SK-N-SH treated with all-trans-retinoic acid at 6 μM for 48 hours (cell line): ENCODE measurements at regions not wholly inside any gene's neighbourhood (a gene's known extent, or its start where the extent isn't known, plus 50 kb on each side); places are given as distances from the start of the nearest gene placed in this dataset.

ENCODE experiments used
- GLIS3 ChIP-seq: fragments of 250-450 bp; sonication (Bioruptor Pico); IDR thresholded peaks from 2 replicates; pipeline ENCODE4 v1.5.0; 2020; ENCODE audit warnings: mild to moderate bottlenecking, moderate library complexity
- PATZ1 ChIP-seq: fragments of 250-450 bp; sonication (Bioruptor Pico); IDR thresholded peaks from 2 replicates; pipeline ENCODE4 v1.8.0; 2020; ENCODE audit warnings: mild to moderate bottlenecking, moderate library complexity, borderline replicate concordance
- SNAI2 ChIP-seq: fragments of 250-450 bp; sonication (Bioruptor Pico); IDR thresholded peaks from 2 replicates; pipeline ENCODE4 v1.5.0; 2020; ENCODE audit warnings: mild to moderate bottlenecking, moderate library complexity
- TCF4 ChIP-seq: fragments of 250-450 bp; sonication (Bioruptor Pico); IDR thresholded peaks from 2 replicates; pipeline ENCODE4 v1.8.0; 2021; ENCODE audit warnings: mild to moderate bottlenecking, moderate library complexity, borderline replicate concordance
- ZFP3 ChIP-seq: fragments of 250-450 bp; sonication (Bioruptor Pico); IDR thresholded peaks from 2 replicates; pipeline ENCODE4 v1.5.0; 2020; ENCODE audit warnings: mild to moderate bottlenecking, moderate library complexity
- ZFP30 ChIP-seq: fragments of 450-650 bp; formaldehyde crosslinking; IDR thresholded peaks from 2 replicates; pipeline ENCODE4 v1.5.0; 2022; ENCODE audit warnings: mild to moderate bottlenecking, moderate library complexity
- ZNF565 ChIP-seq: fragments of 450-650 bp; formaldehyde crosslinking; conservative IDR thresholded peaks from 2 replicates; pipeline ENCODE4 v1.5.0; 2020; ENCODE audit warnings: low read depth, mild to moderate bottlenecking, moderate library complexity
- ZNF8 ChIP-seq: fragments of 450-650 bp; formaldehyde crosslinking; IDR thresholded peaks from 2 replicates; pipeline ENCODE4 v1.5.0; 2020; ENCODE audit warnings: mild to moderate bottlenecking, moderate library complexity

- TF ChIP-seq PATZ1 (CRISPR knock-in tag): no peak
- TF ChIP-seq GLIS3: no peak
- no peak for TF ChIP-seq ZNF565 (CRISPR knock-in tag)
- no peak for TF ChIP-seq SNAI2 (CRISPR knock-in tag)
- no peak for TF ChIP-seq TCF4 (CRISPR knock-in tag)
- TF ChIP-seq ZFP3 (CRISPR knock-in tag): no peak
- TF ChIP-seq ZFP30: no peak
- no peak for TF ChIP-seq ZNF8 (CRISPR knock-in tag)
Measured at GRCh38 chr16:62130101-62130500, 93.9 kb upstream of the CDH8 start.
